ENCODE measurements at regions not wholly inside any gene's neighbourhood (a gene's known extent, or its start where the extent isn't known, plus 50 kb on each side); places are given as distances from the start of the nearest gene placed in this dataset.
A peak's percentile ranks its signal among the peaks of the same experiment; 100 is the strongest.

DNA sequence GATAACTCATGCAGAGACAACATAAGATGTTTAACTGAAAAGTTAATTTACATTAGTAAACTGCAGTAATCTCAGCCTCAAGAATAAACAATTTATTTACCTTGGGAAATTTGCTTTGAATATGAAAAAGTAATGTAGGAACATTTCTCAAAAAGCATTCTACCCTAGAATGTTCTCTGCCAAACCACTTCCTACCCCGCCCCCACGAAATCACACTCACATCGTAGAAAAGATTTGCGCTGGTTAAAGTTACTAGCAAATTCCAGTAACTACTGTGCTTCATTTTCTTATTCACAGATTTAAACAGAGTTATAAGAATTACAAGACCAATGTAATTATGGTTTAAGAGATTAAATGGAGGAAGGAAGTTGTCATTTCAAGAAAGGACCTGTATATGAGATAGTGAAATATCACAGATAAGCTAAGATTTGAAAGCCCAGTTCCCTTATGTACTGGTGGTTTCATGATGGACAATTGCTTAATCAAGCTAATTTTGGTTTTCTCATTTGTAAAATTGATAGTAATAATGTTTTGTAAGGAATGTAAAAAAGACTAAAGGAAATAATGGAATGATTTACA lies 175.4 kb downstream of the GNAI1 start:
- DNase-seq (no peak), ATAC-seq (ENCODE audit: insufficient read depth, low FRiP score) (no peak)
- Histone ChIP-seq H3K4me3 (no peak overlapping the region), H3K27me3 (ENCODE audit: control insufficient read depth in 3 of 3, insufficient read depth in 3 of 3, low read length in 2 of 3) (no peaks in the 10 kb centered on the region), H3K36me3 (ENCODE audit: control insufficient read depth in 4 of 4, insufficient read depth in 4 of 4, low read length in 4 of 4) (no peaks in the 10 kb centered on the region), H3K9me3 (ENCODE audit: control insufficient read depth in 4 of 4, insufficient read depth in 3 of 4, low read length in 3 of 4) (no peaks in the 10 kb centered on the region), H3K27ac (ENCODE audit: low read depth in 1 of 2, low read length in 1 of 2) (no peak overlapping the region), H3K9ac (ENCODE audit: insufficient read depth in 1 of 2, low read length in 2 of 2) (no peak overlapping the region), H3K4me1 (ENCODE audit: control insufficient read depth in 5 of 5, insufficient read depth in 5 of 5, low read length in 5 of 5) (peaks cover 0 to 23% (median 0%) of the 10 kb centered on the region in 5 donors)
- WGBS, 2 donors = 33 to 70% methylated on average over 4 of the region's 4 CpGs
- TF ChIP-seq, protein P1, sequence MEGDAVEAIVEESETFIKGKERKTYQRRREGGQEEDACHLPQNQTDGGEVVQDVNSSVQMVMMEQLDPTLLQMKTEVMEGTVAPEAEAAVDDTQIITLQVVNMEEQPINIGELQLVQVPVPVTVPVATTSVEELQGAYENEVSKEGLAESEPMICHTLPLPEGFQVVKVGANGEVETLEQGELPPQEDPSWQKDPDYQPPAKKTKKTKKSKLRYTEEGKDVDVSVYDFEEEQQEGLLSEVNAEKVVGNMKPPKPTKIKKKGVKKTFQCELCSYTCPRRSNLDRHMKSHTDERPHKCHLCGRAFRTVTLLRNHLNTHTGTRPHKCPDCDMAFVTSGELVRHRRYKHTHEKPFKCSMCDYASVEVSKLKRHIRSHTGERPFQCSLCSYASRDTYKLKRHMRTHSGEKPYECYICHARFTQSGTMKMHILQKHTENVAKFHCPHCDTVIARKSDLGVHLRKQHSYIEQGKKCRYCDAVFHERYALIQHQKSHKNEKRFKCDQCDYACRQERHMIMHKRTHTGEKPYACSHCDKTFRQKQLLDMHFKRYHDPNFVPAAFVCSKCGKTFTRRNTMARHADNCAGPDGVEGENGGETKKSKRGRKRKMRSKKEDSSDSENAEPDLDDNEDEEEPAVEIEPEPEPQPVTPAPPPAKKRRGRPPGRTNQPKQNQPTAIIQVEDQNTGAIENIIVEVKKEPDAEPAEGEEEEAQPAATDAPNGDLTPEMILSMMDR (IDR thresholded peaks at IDR 0.05; ENCODE audit: control extremely low read depth, extremely low read depth) = no peak

DNA sequence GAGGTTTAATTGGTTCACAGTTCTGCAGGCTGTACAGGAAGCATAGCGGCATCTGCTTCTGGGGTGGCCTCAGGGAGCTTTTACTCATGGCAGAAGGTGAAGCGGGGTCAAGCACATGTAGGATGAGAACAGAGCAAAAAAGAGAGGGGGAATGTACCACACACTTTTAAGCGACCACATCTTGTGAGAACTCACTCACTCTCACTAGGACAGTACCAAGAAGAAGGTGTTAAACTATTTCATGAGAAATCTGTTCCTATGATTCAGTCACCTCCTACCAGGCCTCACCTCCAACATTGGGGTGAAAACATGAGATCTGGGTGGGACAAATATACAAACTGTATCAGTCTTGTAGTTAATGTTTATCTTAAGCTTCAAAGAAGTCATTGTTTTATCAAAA lies 174.7 kb downstream of the GNAI1 start:
- ATAC-seq (ENCODE audit: insufficient read depth, low FRiP score) (no peak), DNase-seq (no peak)
- H3K4me3 ChIP-seq = no peak overlapping the region
- 92 to 95% methylated on average over 3 of the region's 3 CpGs for WGBS, 2 donors
- H3K9me3 ChIP-seq (ENCODE audit: control insufficient read depth in 4 of 4, insufficient read depth in 3 of 4, low read length in 3 of 4) = no peaks in the 10 kb centered on the region
- TF ChIP-seq, protein P1 (IDR thresholded peaks at IDR 0.05; ENCODE audit: control extremely low read depth, extremely low read depth) = no peak
- no peak overlapping the region for H3K9ac ChIP-seq (ENCODE audit: insufficient read depth in 1 of 2, low read length in 2 of 2)
- H3K4me1 ChIP-seq (ENCODE audit: control insufficient read depth in 5 of 5, insufficient read depth in 5 of 5, low read length in 5 of 5) = peaks cover 0 to 23% (median 0%) of the 10 kb centered on the region in 5 donors
- no peaks in the 10 kb centered on the region for H3K27me3 ChIP-seq (ENCODE audit: control insufficient read depth in 3 of 3, insufficient read depth in 3 of 3, low read length in 2 of 3)
- no peaks in the 10 kb centered on the region for H3K36me3 ChIP-seq (ENCODE audit: control insufficient read depth in 4 of 4, insufficient read depth in 4 of 4, low read length in 4 of 4)
- no peak overlapping the region for H3K27ac ChIP-seq (ENCODE audit: low read depth in 1 of 2, low read length in 1 of 2)

DNA sequence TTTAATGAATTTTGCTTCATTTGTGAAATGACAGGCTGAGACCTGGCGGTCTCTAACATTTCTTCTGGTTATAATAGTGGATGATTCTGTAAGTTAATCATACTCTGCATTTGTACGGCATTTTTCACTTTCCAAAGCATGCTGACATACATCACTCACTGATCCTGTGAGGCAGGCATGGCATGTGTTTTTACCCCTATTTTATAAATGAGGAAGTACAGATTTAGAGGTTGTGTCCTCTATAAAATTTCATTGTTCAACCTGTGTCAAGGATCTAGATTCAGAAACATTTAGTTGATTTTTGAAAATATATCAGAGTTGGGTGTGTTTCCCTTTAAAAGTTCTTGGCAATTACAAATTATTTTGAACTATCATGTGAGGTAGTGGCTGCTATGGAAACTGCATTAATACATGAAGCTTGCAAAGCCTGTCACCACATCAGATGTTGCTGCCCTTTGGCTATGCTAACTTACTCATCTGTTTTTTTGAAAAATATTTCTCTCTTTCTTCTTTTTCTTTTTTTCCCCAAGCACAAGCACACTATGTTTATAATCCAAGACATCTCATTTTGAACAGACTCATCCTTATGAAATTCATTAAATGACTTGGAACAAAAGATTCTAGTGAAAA lies 172.7 kb downstream of the GNAI1 start:
- H3K4me1 ChIP-seq (ENCODE audit: control insufficient read depth in 5 of 5, insufficient read depth in 5 of 5, low read length in 5 of 5) = peaks cover 0 to 18% (median 0%) of the 10 kb centered on the region in 5 donors

More for the DNA sequence above, 172.7 kb downstream of the GNAI1 start:
- TF ChIP-seq, protein P1 (IDR thresholded peaks at IDR 0.05; ENCODE audit: control extremely low read depth, extremely low read depth) = no peak
- Histone ChIP-seq H3K36me3 (ENCODE audit: control insufficient read depth in 4 of 4, insufficient read depth in 4 of 4, low read length in 4 of 4) (no peaks in the 10 kb centered on the region), H3K4me3 (no peak overlapping the region), H3K27me3 (ENCODE audit: control insufficient read depth in 3 of 3, insufficient read depth in 3 of 3, low read length in 2 of 3) (no peaks in the 10 kb centered on the region), H3K9ac (ENCODE audit: insufficient read depth in 1 of 2, low read length in 2 of 2) (no peak overlapping the region), H3K27ac (ENCODE audit: low read depth in 1 of 2, low read length in 1 of 2) (no peak overlapping the region), H3K9me3 (ENCODE audit: control insufficient read depth in 4 of 4, insufficient read depth in 3 of 4, low read length in 3 of 4) (no peaks in the 10 kb centered on the region)
- DNase-seq (peak in 2 of 3 donors; percentile 55 to 57), ATAC-seq (ENCODE audit: insufficient read depth, low FRiP score) (no peak)
- 87 to 91% methylated on average over 2 of the region's 2 CpGs for WGBS, 2 donors
